OCI-LY1 (cell line): ENCODE measurements at regions not wholly inside any gene's neighbourhood (a gene's known extent, or its start where the extent isn't known, plus 50 kb on each side); places are given as distances from the start of the nearest gene placed in this dataset.

Experiments used
- H2AFZ ChIP-seq: fragments of 200-600 bp; sonication (generic), shearing (Covaris generic); 2 replicates; pipeline ENCODE4 v1.6.0; 2014; ENCODE audit warnings: antibody characterized with exemption, mild to moderate bottlenecking, low read length
- H3F3A ChIP-seq: fragments of 200-600 bp; sonication (generic), shearing (Covaris generic); 2 replicates; pipeline ENCODE4 v1.6.0; 2014; ENCODE audit warnings: mild to moderate bottlenecking, antibody characterized with exemption, low read length, moderate library complexity; ENCODE audit not compliant: insufficient read depth
- H3K27ac ChIP-seq: fragments of 200-600 bp; sonication (generic); 2 replicates; pipeline ENCODE4 v1.5.1; 2014; ENCODE audit warnings: low read length, mixed run types, mild to moderate bottlenecking, low read depth; ENCODE audit not compliant: poor library complexity, severe bottlenecking
- H3K27me3 ChIP-seq: fragments of 200-600 bp; sonication (generic); 2 replicates; pipeline ENCODE4 v1.6.0; 2014; ENCODE audit warnings: antibody characterized with exemption, mild to moderate bottlenecking, low read length, moderate library complexity; ENCODE audit not compliant: insufficient read depth
- H3K36me3 ChIP-seq: fragments of 200-600 bp; sonication (generic); 2 replicates; pipeline ENCODE4 v1.6.1; 2014; ENCODE audit warnings: mild to moderate bottlenecking, antibody characterized with exemption, low read length, moderate library complexity, mixed read lengths; ENCODE audit not compliant: insufficient read depth
- H3K4me1 ChIP-seq: fragments of 200-600 bp; sonication (generic); 2 replicates; pipeline ENCODE4 v1.5.1; 2014; ENCODE audit warnings: mild to moderate bottlenecking, low read length, moderate library complexity; ENCODE audit not compliant: insufficient read depth, severe bottlenecking
- H3K4me2 ChIP-seq: fragments of 200-600 bp; sonication (generic), shearing (Covaris generic); 2 replicates; pipeline ENCODE4 v1.6.1; 2014; ENCODE audit warnings: low read length
- H3K4me3 ChIP-seq: fragments of 200-600 bp; sonication (generic); 2 replicates; pipeline ENCODE4 v1.5.1; 2014; ENCODE audit warnings: low read length, low read depth, mild to moderate bottlenecking, mixed read lengths; ENCODE audit not compliant: poor library complexity, severe bottlenecking
- H3K79me2 ChIP-seq: fragments of 200-600 bp; shearing (Covaris generic); 2 replicates; pipeline ENCODE4 v1.6.1; 2016; ENCODE audit warnings: mixed run types, low read length, mixed read lengths; ENCODE audit not compliant: insufficient read depth
- H3K9ac ChIP-seq: fragments of 200-600 bp; sonication (generic), shearing (Covaris generic); 2 replicates; pipeline ENCODE4 v1.6.1; 2014; ENCODE audit warnings: mild to moderate bottlenecking, low read length, mixed read lengths
- H3K9me2 ChIP-seq: fragments of 200-600 bp; sonication (generic), shearing (Covaris generic); 2 replicates; pipeline ENCODE4 v1.6.1; 2014; ENCODE audit warnings: low read depth, mild to moderate bottlenecking, low read length, mixed read lengths
- H3K9me3 ChIP-seq: fragments of 200-600 bp; shearing (Covaris generic); 2 replicates; pipeline ENCODE4 v1.6.1; 2014; ENCODE audit warnings: low read length, mixed read lengths
- H4K20me1 ChIP-seq: fragments of 200-600 bp; sonication (generic), shearing (Covaris generic); 2 replicates; pipeline ENCODE4 v1.6.0; 2016; ENCODE audit warnings: mild to moderate bottlenecking, low read length; ENCODE audit not compliant: insufficient read depth
- CTCF ChIP-seq: fragments of 200-600 bp; sonication (generic), shearing (Covaris generic); IDR thresholded peaks from 2 replicates; pipeline ENCODE4 v1.5.1; 2017; ENCODE audit warnings: mild to moderate bottlenecking, antibody characterized with exemption, low read length, moderate library complexity, mixed read lengths
- EZH2 ChIP-seq: fragments of 200-600 bp; sonication (generic), shearing (Covaris generic); IDR thresholded peaks from 2 replicates; pipeline ENCODE4 v1.8.0; 2017; ENCODE audit warnings: borderline replicate concordance, mixed run types, mild to moderate bottlenecking, antibody characterized with exemption, low read length, moderate library complexity, mixed read lengths

GRCh38 chr6:156550949-156551348 lies 226.2 kb upstream of the ARID1B start:
- no peak overlapping the region for H3K9ac ChIP-seq
- no peaks in the 10 kb centered on the region for H3K9me3 ChIP-seq
- TF ChIP-seq EZH2, result no peak
- TF ChIP-seq CTCF, result no peak
- no peak overlapping the region for H3K4me2 ChIP-seq
- H3K4me3 ChIP-seq, result no peak overlapping the region
- H3K36me3 ChIP-seq, result no peaks in the 10 kb centered on the region
- H3K27me3 ChIP-seq, result 0 out of 2 replicates have a peak, but pooled peaks cover 6% of the 10 kb centered on the region
- no peaks in the 10 kb centered on the region for H3K4me1 ChIP-seq
- no peaks in the 10 kb centered on the region for H3K9me2 ChIP-seq
- no peaks in the 10 kb centered on the region for H3F3A ChIP-seq
- no peaks in the 10 kb centered on the region for H3K79me2 ChIP-seq
- H4K20me1 ChIP-seq, result no peaks in the 10 kb centered on the region
- H2AFZ ChIP-seq, result no peak overlapping the region
- no peak overlapping the region for H3K27ac ChIP-seq

- Histone ChIP-seq H3K9me3 (no peaks in the 10 kb centered on the region), H3K9ac (no peak overlapping the region), H3F3A (no peaks in the 10 kb centered on the region), H3K79me2 (no peaks in the 10 kb centered on the region), H4K20me1 (no peaks in the 10 kb centered on the region), H3K4me3 (no peak overlapping the region), H3K36me3 (no peaks in the 10 kb centered on the region), H2AFZ (no peak overlapping the region), H3K4me2 (no peak overlapping the region), H3K27ac (no peak overlapping the region), H3K9me2 (no peaks in the 10 kb centered on the region), H3K27me3 (no peaks in the 10 kb centered on the region), H3K4me1 (no peaks in the 10 kb centered on the region)
- TF ChIP-seq EZH2 (no peak), CTCF (no peak)
Observed at GRCh38 chr6:156545931-156546330, 231.2 kb upstream of the ARID1B start.

- no peak for TF ChIP-seq CTCF
- TF ChIP-seq EZH2, result no peak
- H4K20me1 ChIP-seq, result no peaks in the 10 kb centered on the region
- no peak overlapping the region for H2AFZ ChIP-seq
- H3K36me3 ChIP-seq, result no peaks in the 10 kb centered on the region
- H3K27me3 ChIP-seq, result no peaks in the 10 kb centered on the region
- no peaks in the 10 kb centered on the region for H3K79me2 ChIP-seq
- H3K4me3 ChIP-seq, result no peak overlapping the region
- no peak overlapping the region for H3K9ac ChIP-seq
- H3F3A ChIP-seq, result no peaks in the 10 kb centered on the region
- H3K9me2 ChIP-seq, result no peaks in the 10 kb centered on the region
- H3K9me3 ChIP-seq, result no peaks in the 10 kb centered on the region
- no peak overlapping the region for H3K27ac ChIP-seq
- H3K4me1 ChIP-seq, result no peaks in the 10 kb centered on the region
- no peak overlapping the region for H3K4me2 ChIP-seq
Observed at GRCh38 chr6:156545021-156545420, 232.2 kb upstream of the ARID1B start.
